ENCODE measurements at regions not wholly inside any gene's neighbourhood (a gene's known extent, or its start where the extent isn't known, plus 50 kb on each side); places are given as distances from the start of the nearest gene placed in this dataset.

GRCh38 chr11:15806217-15806616 lies 550.1 kb downstream of the SOX6 start:
- no peak for TF ChIP-seq CTCF (IDR thresholded peaks at IDR 0.05)
- TF ChIP-seq POLR2A (IDR thresholded peaks at IDR 0.05), result no peak
